ENCODE measurements at regions not wholly inside any gene's neighbourhood (a gene's known extent, or its start where the extent isn't known, plus 50 kb on each side); places are given as distances from the start of the nearest gene placed in this dataset.

DNA sequence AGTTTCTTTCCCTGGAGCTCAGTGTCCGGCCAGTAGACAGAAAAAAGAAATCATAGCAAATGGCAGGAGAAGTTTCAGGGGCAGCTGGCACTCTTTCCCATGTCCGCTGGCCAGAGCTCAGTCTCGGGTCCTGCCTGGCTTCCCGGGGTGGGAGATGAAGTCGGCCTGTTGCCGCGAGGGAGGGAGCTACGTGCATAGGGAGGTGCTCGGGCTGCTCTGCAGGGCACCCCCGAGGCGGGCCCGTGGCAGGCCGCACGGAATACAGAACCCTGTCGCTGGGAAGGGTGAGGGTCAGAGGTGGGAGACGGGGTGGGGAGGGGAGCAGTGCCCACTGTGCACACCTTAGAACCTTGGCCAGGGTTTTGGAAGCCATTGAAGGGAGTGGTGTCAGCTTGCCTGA lies 78.3 kb upstream of the FOXF1 start:
- in situ Hi-C loops (cut with HindIII; ENCODE audit: low sequenced_read_pairs), result no loop called here
- no peak for DNase-seq (ENCODE audit: low spot score)

DNA sequence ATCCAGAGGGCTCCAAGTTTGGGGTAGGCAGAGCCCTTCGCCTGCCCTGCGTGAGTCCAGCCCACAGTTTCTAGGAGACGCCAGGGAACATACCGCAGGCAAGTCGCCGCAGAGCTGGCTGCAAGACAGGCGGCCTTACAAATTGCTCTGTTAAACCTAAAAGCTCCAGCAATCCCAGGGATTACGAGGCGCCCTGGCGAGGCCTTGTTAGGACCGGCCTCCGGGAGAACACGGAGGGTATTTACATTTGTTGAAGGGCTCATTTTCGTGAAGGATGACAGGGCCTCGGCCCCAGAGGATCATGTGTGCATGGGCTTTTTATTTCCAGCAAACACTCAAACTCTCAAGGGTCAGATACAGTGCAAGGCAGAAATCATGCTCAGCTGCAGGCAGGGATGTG lies 77.6 kb upstream of the FOXF1 start:
- in situ Hi-C loops (cut with HindIII; ENCODE audit: low sequenced_read_pairs), result no loop called here
- no peak for DNase-seq (ENCODE audit: low spot score)

DNA sequence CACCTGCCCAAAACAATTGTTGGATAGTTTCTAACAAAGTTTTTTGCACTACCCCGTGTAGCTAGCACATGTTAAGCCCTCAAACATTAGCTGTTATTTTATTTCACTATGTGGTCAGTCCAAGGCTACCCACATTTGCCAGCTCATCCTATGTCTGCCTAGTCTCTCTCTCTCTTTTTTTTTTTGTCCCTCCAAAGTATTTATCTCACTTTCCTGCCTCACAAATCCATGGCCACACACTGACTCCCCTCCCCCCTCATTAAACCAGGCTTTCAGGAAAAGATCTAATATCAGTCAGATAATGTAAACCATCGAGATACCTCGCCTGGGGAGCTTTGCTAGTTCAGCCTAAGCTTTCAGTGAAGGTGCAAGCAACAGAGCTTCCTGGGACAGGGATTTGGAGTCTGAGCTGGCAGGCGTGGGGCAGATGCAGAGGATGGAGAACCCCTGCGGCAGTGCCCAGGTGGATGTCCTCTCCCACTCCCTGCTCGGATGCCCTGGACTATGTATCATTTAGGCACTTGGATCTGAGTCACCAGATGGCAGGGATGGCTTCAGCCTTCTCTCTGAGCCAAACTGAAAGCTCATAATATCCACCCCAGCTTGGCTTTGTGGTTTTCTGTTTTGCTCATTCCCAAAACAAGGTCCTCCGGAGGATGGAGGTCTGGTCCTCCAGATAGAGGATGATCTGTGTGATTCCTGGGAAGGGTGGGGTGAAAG lies 73.7 kb upstream of the FOXF1 start:
- DNase-seq (ENCODE audit: low spot score), result no peak
- in situ Hi-C loops (cut with HindIII; ENCODE audit: low sequenced_read_pairs), result no loop called here

DNA sequence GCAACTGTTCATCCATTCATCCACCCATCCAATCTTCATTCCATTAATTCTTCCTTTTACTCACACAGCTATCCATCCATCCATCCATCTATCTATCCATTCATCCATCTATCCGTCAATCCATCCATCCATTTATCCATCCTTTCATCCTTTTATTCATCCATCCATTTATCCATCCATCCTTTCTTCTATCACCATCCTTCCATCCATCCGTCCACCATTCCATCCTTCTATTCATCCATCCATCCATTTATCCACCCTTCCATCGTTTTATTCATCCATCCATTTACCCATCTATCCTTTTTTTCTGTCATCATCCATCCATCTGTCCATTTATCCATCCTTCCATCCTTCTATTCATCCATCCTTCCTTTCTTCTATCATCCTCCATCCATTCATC lies 73.0 kb upstream of the FOXF1 start:
- no peak for DNase-seq (ENCODE audit: low spot score)
- in situ Hi-C loops (cut with HindIII; ENCODE audit: low sequenced_read_pairs), result no loop called here

DNA sequence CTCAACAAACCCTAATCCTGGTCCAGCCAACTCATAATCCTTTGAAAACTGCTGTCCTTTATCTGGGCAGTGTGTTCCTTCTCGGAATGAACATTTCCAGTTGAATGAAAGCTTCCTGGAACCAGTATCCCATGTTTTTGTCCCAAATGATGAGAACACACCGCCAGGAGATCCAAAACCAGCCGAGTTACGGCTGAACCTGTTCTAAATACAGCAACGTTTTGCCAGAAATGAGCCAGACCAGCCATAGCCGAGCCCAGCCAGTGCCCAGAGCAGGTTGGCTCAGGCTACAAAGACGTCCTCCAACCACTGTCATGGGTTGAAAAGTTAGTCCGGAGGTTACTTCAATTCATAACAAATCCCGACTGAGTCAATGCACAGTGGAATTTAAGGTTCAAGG lies 67.6 kb upstream of the FOXF1 start:
- in situ Hi-C loops (cut with HindIII; ENCODE audit: low sequenced_read_pairs), result no loop called here
- no peak for DNase-seq (ENCODE audit: low spot score)

DNA sequence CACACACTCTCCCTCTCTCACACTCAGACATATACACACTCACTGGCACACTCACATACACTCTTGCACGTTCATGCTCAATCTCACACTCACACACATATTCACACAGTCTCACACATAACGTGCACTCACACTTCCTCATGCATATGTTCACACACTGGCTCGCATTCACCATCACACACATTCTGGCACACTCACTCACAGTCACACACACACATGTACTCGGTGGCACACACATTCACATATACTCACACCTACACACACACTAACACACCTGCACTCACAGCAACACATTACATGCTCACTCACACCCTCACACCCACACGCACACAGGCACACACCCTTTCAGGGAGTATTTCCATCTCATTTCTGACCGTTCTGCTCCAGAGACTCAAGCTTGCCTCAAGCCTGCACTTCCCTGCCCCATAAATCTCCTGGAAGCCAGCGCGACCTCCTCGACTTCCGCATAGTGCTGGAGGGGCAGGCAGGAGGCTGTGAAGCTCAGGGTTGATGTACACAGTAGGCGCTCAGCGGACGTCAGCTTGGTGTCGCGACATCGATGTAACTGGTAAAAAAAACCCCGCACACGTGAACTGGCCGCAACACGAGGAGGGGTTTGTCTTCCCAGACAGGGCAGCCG lies 66.7 kb upstream of the FOXF1 start:
- in situ Hi-C loops (cut with HindIII; ENCODE audit: low sequenced_read_pairs), result no loop called here
- no peak for DNase-seq (ENCODE audit: low spot score)

DNA sequence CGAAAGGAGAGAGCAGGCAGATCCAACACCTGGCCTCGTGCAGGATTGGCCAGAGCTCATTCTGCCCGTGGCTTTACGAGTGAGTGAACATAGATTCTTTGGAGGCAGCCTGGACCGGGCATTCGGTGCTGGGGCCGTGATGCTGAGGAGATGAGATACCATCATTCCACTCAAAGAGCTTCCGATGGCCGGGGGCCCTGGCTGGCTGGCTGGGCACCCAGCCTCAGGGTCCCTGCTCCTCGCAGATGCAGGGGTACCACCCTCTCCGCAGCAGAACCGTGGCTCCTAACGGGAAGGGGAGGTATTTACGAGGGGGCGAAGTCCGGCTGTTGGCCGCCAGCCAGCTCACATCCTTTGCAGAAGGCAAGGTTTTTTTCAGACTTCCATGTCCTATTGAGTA lies 66.1 kb upstream of the FOXF1 start:
- in situ Hi-C loops (cut with HindIII; ENCODE audit: low sequenced_read_pairs), result no loop called here
- no peak for DNase-seq (ENCODE audit: low spot score)

DNA sequence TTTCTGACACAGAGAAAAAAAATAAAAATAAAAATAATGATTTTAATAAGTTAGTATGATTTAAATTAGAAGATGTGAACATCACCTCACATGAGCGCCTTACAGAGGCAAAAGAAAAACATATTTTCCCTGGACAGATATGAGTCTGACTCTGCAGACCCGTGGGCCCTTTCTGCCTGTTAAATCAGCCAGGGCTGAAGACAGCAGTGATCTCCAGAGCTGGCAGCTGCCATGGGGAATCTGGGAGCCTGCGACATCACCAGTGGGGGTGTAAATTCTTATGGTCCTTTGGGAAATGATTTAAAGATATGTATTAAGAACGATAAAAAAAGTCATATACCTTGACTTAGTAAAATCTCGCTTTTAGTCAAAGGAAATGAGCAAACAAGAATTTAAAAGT lies 65.7 kb upstream of the FOXF1 start:
- no peak for DNase-seq (ENCODE audit: low spot score)
- in situ Hi-C loops (cut with HindIII; ENCODE audit: low sequenced_read_pairs), result no loop called here

DNA sequence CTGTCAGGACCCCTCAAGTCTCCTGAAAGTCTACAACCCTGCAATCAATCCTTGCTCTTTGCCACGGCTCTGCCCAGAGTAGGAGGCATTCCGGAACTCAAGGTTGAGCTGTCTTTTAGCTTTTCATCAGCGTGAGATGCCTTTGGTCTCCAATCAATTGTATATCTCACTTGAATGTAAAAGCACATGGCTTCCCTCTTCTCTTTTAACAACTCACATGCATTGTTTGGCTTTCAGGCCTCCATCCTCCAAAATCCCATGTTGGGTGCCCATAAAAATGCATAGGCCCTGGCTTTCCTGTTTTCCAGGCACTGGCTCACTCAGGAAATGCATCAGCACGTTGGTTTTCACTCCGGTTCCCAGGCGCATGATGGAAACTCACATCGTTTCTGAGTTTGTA lies 64.0 kb upstream of the FOXF1 start:
- DNase-seq (ENCODE audit: low spot score), result no peak

DNA sequence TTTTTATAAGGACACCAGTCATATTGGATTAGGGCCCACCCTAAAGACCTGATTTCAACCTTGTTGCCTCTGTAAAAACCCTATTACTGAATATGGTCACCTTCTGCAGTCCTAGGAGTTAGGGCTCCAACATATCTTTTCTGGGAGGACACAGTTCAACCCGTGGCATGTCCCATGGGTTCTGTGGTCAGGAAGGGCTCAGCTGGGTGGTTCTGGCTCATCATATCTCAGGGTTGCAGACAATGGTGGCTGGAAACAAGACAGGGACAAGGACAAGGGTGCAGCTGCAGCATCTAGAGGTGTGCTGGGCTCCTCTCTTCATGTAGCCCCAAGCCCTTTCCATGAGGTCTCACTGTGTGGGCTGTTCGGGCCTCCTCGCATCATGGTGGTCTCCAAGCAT lies 63.1 kb upstream of the FOXF1 start:
- in situ Hi-C loops (cut with HindIII; ENCODE audit: low sequenced_read_pairs), result no loop called here
- no peak for DNase-seq (ENCODE audit: low spot score)

More for the DNA sequence above, 64.0 kb upstream of the FOXF1 start:
- in situ Hi-C loops (cut with HindIII; ENCODE audit: low sequenced_read_pairs), result no loop called here

DNA sequence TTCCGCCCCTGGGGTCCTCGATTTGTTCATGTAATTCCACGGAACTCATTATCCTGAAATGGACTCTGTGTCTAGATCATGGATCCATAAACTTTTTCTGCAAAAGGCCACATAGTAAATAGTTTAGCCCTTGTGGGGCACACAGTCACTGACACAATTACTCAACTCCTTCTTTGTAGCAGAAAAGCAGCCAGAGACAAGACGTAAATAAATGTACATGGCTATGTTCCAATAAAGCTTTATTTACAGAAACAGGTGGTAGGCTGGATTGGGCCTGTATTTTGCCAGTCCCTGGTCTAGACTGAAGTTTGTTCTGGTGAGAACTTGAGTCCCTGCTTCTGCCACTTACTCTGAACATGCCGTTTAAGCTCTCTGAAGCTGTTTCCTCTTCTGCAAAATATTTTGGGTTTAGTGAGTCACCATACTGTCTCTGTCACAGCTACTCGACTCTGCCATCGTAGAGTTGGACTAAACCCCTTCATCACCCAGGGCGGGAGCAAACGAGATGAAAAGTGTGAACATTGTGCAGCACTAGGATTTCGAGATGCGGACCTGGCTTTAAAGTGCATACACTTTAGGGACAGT lies 61.9 kb upstream of the FOXF1 start:
- in situ Hi-C loops (cut with HindIII; ENCODE audit: low sequenced_read_pairs), result no loop called here
- no peak for DNase-seq (ENCODE audit: low spot score)

DNA sequence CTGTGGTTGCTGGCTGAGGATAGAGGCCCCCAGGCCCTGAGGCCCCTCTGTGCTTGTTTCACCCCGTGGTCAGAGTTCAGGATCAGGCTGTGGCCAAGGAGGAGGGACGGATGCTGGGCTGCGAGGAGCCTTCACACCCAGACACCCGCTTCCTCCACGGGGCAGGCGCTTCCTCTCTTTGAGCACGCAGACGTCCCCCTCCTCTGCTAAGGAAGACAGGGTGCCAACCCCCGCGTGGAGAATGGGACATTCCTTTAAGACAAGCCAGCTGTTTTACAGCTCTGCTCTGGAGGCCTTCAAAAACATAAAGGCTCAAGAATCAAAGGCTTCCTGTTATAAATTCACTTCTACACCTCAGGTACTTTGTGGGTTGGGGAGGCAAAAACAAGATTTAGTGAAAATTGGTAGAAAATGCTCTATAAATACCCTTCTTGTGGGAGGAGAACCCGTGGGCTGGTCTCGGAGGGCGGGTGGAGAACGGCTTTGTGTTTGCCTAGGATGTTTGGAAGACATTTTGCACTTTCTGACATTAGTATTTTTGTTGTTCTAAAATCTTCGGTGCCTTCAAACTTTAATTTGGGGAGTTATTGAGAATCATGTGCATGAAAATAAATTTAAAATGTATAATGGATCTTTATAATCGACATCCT lies 60.8 kb upstream of the FOXF1 start:
- in situ Hi-C loops (cut with HindIII; ENCODE audit: low sequenced_read_pairs), result no loop called here
- DNase-seq (ENCODE audit: low spot score), result no peak

DNA sequence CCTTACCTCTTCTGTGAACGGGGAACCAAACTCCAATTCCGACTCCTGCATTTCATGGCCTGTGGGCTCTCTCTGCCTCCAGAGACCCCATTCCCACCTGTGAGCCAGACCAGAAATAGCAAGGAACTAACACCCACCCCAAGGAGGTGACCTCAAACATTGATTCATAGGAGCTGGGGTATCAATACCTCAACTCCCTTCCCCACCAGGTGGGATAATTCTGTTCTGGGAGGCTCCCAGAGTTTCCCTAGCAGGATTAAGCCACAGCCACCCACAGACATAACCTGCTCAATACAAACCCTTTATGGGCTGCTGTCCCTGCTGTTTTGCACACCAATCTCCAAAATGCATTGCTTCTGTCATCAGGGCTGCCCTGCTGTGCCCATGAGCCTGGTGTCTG lies 59.6 kb upstream of the FOXF1 start:
- no peak for DNase-seq (ENCODE audit: low spot score)
- in situ Hi-C loops (cut with HindIII; ENCODE audit: low sequenced_read_pairs), result no loop called here

DNA sequence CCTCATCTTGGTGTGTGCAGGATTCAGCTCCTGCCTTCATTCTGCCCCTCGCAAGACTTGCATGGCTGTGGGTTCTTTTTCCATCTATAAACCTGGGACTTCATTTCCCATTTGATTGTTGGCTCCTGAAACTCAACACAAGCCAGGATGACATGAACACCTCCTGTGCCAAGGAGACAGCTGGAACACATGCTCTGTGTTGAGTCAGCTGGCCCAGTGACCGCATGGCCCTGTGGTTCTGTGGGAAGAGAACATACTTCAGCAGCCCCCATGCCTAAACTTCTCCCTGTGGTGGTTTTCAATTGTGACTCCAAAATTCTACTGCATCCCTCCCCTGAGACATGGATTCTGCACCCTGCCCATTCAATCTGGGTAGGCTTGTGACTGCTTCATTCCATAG lies 57.9 kb upstream of the FOXF1 start:
- DNase-seq (ENCODE audit: low spot score), result no peak
- in situ Hi-C loops (cut with HindIII; ENCODE audit: low sequenced_read_pairs), result no loop called here

DNA sequence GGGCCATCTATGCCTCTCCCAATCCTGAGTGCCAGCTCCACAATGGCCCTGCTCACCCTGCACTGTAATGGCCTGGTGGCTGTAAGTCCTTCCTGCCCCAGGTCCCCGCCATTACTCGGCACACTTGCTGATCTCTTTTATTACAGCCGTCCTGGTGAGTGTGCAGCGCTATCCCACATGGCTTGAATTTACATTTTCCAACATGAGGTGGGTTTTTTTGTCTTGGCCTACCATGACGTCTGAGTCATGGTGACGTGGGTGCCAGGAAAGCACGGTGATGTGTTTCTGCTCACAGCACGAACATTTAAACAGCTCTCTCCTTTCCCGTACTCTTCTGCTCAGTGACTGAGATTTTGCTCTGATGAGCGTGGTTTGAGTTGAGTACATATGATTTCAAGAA lies 55.2 kb upstream of the FOXF1 start:
- in situ Hi-C loops (cut with HindIII; ENCODE audit: low sequenced_read_pairs), result no loop called here
- DNase-seq (ENCODE audit: low spot score), result no peak

DNA sequence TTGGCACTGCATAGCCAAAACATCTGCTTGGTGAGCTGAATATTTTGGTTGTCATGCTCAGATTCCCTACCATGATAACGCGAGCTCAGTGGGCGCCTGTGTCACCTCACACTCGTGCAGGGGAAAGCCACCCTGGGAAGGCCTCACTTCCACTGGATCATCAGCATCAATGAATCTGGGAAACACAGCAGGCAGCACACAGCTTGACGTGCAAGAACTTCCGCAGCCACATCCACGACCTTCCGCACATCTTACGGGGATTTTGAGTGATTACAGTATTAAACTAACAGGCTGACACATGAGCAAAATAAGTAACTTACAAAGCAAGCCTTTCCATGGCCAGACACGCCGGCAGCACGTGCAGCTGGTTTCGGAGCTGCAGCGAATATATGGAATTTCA lies 54.7 kb upstream of the FOXF1 start:
- in situ Hi-C loops (cut with HindIII; ENCODE audit: low sequenced_read_pairs), result no loop called here
- no peak for DNase-seq (ENCODE audit: low spot score)

DNA sequence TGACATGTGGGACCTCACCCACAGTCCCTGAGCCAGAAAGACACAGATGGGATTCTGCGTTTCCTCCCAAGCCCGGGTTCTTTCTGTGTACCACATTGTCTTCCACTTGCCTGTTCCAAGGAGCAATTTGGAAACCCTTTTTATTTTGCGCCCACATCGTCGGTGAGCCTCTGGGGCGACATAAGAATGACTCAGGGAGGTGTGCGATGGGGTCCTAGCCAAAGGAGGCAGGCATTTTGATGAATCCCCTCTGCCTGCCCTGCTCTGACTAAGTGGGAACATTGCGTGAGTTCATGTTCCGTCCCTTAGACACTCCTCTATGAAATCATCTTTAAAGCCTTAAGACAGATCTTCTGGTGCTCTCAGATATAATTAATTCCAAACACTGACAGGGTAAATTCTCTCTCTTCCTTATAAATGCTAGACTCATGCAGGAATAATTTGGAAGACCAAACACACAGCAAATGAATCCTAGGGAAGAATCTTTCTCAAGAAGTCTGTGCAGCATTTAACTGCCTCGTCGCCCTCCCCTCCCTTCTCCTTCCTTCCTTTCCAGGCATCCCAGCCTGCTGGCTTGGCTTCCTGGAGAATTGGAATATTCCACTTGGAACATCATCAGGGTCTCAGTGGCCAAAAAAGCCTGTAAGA lies 52.7 kb upstream of the FOXF1 start:
- DNase-seq (ENCODE audit: low spot score), result no peak
- in situ Hi-C loops (cut with HindIII; ENCODE audit: low sequenced_read_pairs), result no loop called here

DNA sequence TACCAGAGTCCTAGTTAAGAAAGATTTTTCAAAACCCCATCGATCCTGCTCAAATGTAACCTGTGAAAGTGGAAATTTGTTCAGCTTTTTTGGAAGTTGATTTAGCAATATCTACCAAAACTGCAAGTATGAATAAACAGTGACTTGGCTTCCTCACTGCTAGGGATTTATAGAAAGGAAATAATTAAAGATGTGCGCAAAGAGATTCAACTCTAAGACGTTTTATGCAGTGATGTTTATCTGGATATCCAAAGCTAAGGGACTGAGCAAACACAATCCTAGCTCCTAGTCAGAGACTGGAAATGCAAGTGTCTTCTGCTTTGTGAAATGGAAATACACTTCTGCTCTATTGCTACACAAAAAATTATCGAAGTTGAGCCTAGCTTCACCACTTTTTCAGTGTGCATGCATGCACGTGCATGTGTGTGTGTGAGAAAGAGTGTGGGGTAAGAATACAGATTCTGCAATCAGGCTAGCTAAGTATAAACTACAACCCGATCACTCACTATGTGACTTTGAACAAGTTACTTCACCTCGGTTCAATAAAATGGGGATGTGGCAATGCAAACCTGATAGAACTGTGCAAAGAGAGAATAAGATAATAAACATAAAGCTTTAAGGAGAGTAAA lies 52.1 kb upstream of the FOXF1 start:
- in situ Hi-C loops (cut with HindIII; ENCODE audit: low sequenced_read_pairs), result no loop called here

DNA sequence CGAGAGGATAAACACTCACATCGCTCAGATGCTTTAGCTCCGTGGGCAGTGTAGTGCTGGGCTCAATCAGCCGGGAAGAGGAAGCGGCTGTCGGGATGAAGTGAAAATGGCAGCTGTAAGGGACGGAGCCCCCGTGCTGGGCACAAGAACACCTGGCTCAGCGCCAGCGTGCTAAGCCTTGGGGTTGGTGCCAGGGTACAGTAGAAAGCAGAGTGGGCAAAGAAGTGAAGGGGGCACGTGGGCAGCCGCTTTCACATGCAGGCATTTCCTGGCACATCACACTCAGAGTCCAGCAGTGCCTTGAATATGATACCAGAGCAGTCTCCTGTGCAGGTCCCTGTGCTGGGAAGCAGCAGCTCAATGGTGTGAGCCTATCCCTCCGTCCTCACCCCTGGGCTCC lies 51.1 kb upstream of the FOXF1 start:
- in situ Hi-C loops (cut with HindIII; ENCODE audit: low sequenced_read_pairs), result no loop called here
- no peak for DNase-seq (ENCODE audit: low spot score)

More for the DNA sequence above, 52.1 kb upstream of the FOXF1 start:
- DNase-seq (ENCODE audit: low spot score), result no peak
